CD14-positive monocyte (primary cell): ENCODE measurements at regions not wholly inside any gene's neighbourhood (a gene's known extent, or its start where the extent isn't known, plus 50 kb on each side); places are given as distances from the start of the nearest gene placed in this dataset.

Source experiments
- DNase-seq, 3 donors: peaks; one replicate each; pipeline ENCODE4 v3.0.0-alpha.2; 2011 to 2022
- H2AFZ ChIP-seq: 2 replicates; pipeline ENCODE4 v1.6.0; 2012; ENCODE audit warnings: mild to moderate bottlenecking, low read depth, low read length, inconsistent platforms; ENCODE audit not compliant: insufficient read depth, poor library complexity, severe bottlenecking
- H3K27ac ChIP-seq, 2 donors: 1 replicate in 1 of 2; 2 replicates in 1 of 2; pipeline ENCODE4 v1.5.1; 2012 to 2013; ENCODE audit warnings: low read length in 2 of 2, control low read depth in 1 of 2, inconsistent platforms in 1 of 2, low read depth in 1 of 2, mild to moderate bottlenecking in 1 of 2
- H3K27me3 ChIP-seq, 2 donors: one replicate each; pipeline versions ENCODE4 v1.6.0 to v1.6.1; 2011 to 2013; ENCODE audit warnings: low read length in 2 of 2; ENCODE audit not compliant: control insufficient read depth in 2 of 2, insufficient read depth in 2 of 2
- H3K36me3 ChIP-seq, 2 donors: replicated peaks in 1 of 2; 1 replicate in 1 of 2; 2 replicates in 1 of 2; pipeline versions ENCODE4 v1.5.1 to v1.6.1; 2012 to 2013; ENCODE audit warnings: low read length in 2 of 2, control low read depth in 1 of 2, inconsistent platforms in 1 of 2, mild to moderate bottlenecking in 1 of 2; ENCODE audit not compliant: insufficient read depth in 2 of 2, control insufficient read depth in 1 of 2
- H3K4me1 ChIP-seq, 2 donors: 1 replicate in 1 of 2; 2 replicates in 1 of 2; pipeline versions ENCODE4 v1.5.1 to v1.6.1; 2012 to 2013; ENCODE audit warnings: low read length in 2 of 2, control low read depth in 1 of 2, inconsistent platforms in 1 of 2, mild to moderate bottlenecking in 1 of 2, moderate library complexity in 1 of 2; ENCODE audit not compliant: insufficient read depth in 2 of 2, control insufficient read depth in 1 of 2
- H3K4me2 ChIP-seq: replicated peaks from 2 replicates; pipeline ENCODE3; 2012; ENCODE audit warnings: low read length, moderate library complexity, mild to moderate bottlenecking; ENCODE audit not compliant: poor library complexity, severe bottlenecking; ENCODE audit errors: extremely low read depth
- H3K4me3 ChIP-seq, 3 experiments: fragments of 200-600 bp in 1 of 3; sonication (generic) in 1 of 3; replicated peaks in 1 of 3; 1 replicate in 2 of 3; 2 replicates in 1 of 3; pipeline ENCODE4 v1.5.1; 2011 to 2013; ENCODE audit warnings: low read length in 3 of 3, mild to moderate bottlenecking in 3 of 3, control low read depth in 2 of 3, low read depth in 2 of 3, inconsistent platforms in 1 of 3, moderate library complexity in 1 of 3
- H3K79me2 ChIP-seq: 2 replicates; pipeline ENCODE4 v1.6.0; 2012; ENCODE audit warnings: mild to moderate bottlenecking, control low read depth, inconsistent platforms, low read length, moderate library complexity; ENCODE audit not compliant: insufficient read depth
- H3K9ac ChIP-seq: 2 replicates; pipeline ENCODE4 v1.6.0; 2017; ENCODE audit warnings: low read length, mild to moderate bottlenecking; ENCODE audit not compliant: insufficient read depth, poor library complexity, severe bottlenecking
- H3K9me3 ChIP-seq, 2 donors: replicated peaks in 1 of 2; 1 replicate in 1 of 2; 2 replicates in 1 of 2; pipeline versions ENCODE4 v1.5.1 to v1.6.1; 2012 to 2013; ENCODE audit warnings: low read length in 2 of 2, control low read depth in 1 of 2; ENCODE audit not compliant: control insufficient read depth in 1 of 2, insufficient read depth in 1 of 2
- H4K20me1 ChIP-seq: 2 replicates; pipeline ENCODE4 v1.6.0; 2012; ENCODE audit warnings: mild to moderate bottlenecking, low read length, control low read depth, moderate library complexity; ENCODE audit not compliant: insufficient read depth
- H3K27ac Mint-ChIP-seq, 7 donors: one replicate each; pipeline ENCODE4 v1.8.0; 2020; ENCODE audit warnings: mild to moderate bottlenecking in 7 of 7, mixed read lengths in 7 of 7, moderate library complexity in 6 of 7, inconsistent platforms in 2 of 7
- H3K27me3 Mint-ChIP-seq, 3 donors: one replicate each; pipeline ENCODE4 v1.8.0; 2021 to 2022; ENCODE audit warnings: low read depth in 3 of 3, mild to moderate bottlenecking in 3 of 3, mixed read lengths in 3 of 3, moderate library complexity in 3 of 3, inconsistent platforms in 1 of 3
- H3K36me3 Mint-ChIP-seq, 2 donors: one replicate each; pipeline ENCODE4 v1.8.0; 2020; ENCODE audit warnings: mixed read lengths in 2 of 2, inconsistent platforms in 1 of 2, mild to moderate bottlenecking in 1 of 2
- H3K4me1 Mint-ChIP-seq: one replicate; pipeline ENCODE4 v1.8.0; 2020; ENCODE audit warnings: mild to moderate bottlenecking, mixed read lengths
- H3K4me3 Mint-ChIP-seq, 2 donors: one replicate each; pipeline ENCODE4 v1.8.0; 2020; ENCODE audit warnings: mild to moderate bottlenecking in 2 of 2, mixed read lengths in 2 of 2, moderate library complexity in 1 of 2
- H3K9me3 Mint-ChIP-seq, 7 donors: one replicate each; pipeline ENCODE4 v1.8.0; 2020 to 2022; ENCODE audit warnings: mixed read lengths in 7 of 7, mild to moderate bottlenecking in 6 of 7, moderate library complexity in 6 of 7, inconsistent platforms in 2 of 7
- WGBS: methylation state at CpG from one replicate; pipeline ENCODE4 v1.1.5; 2013; ENCODE audit warnings: missing lambda C conversion rate; ENCODE audit not compliant: insufficient coverage; 5-methylcytosine and 5-hydroxymethylcytosine counted together
- intact Hi-C, 2 donors: fragments of 100-400 bp; cut with micrococcal nuclease; formaldehyde crosslinking; loops; one replicate each; pipeline versions ENCODE4 v1.15.0 to v1.15.1; 2023
- TF ChIP-seq, protein P1 (sequence below): fragments of 200-600 bp; IDR thresholded peaks from one replicate; pipeline ENCODE4 v1.8.0; 2022; ENCODE audit warnings: antibody characterized with exemption, mild to moderate bottlenecking

GRCh38 chr1:101317590-101317989 lies 80.8 kb downstream of the S1PR1 start:
- H3K9me3 ChIP-seq = no peaks in the 10 kb centered on the region
- no peak overlapping the region for H3K4me3 ChIP-seq
- no peak overlapping the region for H3K27ac ChIP-seq
- no peaks in the 10 kb centered on the region for H3K27me3 ChIP-seq
- H2AFZ ChIP-seq = no peak overlapping the region
- no peaks in the 10 kb centered on the region for H3K36me3 Mint-ChIP-seq
- H3K4me3 Mint-ChIP-seq = no peak overlapping the region
- no peak for DNase-seq
- H3K4me1 ChIP-seq = no peaks in the 10 kb centered on the region
- H3K9me3 Mint-ChIP-seq = no peaks in the 10 kb centered on the region
- intact Hi-C loops = no loop called here
- TF ChIP-seq, protein P1, sequence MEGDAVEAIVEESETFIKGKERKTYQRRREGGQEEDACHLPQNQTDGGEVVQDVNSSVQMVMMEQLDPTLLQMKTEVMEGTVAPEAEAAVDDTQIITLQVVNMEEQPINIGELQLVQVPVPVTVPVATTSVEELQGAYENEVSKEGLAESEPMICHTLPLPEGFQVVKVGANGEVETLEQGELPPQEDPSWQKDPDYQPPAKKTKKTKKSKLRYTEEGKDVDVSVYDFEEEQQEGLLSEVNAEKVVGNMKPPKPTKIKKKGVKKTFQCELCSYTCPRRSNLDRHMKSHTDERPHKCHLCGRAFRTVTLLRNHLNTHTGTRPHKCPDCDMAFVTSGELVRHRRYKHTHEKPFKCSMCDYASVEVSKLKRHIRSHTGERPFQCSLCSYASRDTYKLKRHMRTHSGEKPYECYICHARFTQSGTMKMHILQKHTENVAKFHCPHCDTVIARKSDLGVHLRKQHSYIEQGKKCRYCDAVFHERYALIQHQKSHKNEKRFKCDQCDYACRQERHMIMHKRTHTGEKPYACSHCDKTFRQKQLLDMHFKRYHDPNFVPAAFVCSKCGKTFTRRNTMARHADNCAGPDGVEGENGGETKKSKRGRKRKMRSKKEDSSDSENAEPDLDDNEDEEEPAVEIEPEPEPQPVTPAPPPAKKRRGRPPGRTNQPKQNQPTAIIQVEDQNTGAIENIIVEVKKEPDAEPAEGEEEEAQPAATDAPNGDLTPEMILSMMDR = no peak
- no peaks in the 10 kb centered on the region for H3K36me3 ChIP-seq
- no peak overlapping the region for H3K9ac ChIP-seq
- no peak overlapping the region for H3K27ac Mint-ChIP-seq
- H3K4me2 ChIP-seq = no peak overlapping the region
- H3K79me2 ChIP-seq = no peaks in the 10 kb centered on the region
- WGBS = 95% methylated on average over 3 of the region's 3 CpGs
- H3K4me1 Mint-ChIP-seq = peaks cover 2% of the 10 kb centered on the region
- H3K27me3 Mint-ChIP-seq = peaks cover 2 to 5% (median 3%) of the 10 kb centered on the region in 3 donors
- H4K20me1 ChIP-seq = no peaks in the 10 kb centered on the region

DNA sequence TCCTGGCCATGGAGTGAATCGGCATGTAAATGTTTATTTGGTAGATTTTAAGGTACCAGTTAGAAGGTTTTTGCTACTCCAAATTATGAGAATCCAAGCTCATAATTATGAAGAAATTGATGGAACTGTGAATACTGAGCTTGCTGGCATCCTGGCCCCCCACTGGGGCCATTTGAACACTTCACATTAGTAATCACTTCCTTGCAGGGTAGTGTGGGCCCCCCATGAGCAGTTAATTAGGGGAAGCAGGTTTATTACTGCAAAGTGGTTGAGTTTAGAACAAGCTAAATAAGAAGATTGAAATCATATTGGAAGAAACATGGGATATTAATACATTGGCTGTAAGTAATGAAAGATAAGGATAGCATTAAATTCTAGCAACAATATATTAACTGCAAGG lies 86.7 kb downstream of the S1PR1 start:
- Mint-ChIP-seq H3K9me3 (no peaks in the 10 kb centered on the region), H3K27me3 (peaks cover 0 to 4% (median 3%) of the 10 kb centered on the region in 3 donors), H3K4me3 (no peak overlapping the region), H3K36me3 (no peaks in the 10 kb centered on the region), H3K4me1 (no peaks in the 10 kb centered on the region), H3K27ac (no peak overlapping the region)
- no peak overlapping the region for H3K27ac ChIP-seq
- H2AFZ ChIP-seq = no peak overlapping the region
- no peaks in the 10 kb centered on the region for H3K36me3 ChIP-seq
- DNase-seq = no peak
- no peaks in the 10 kb centered on the region for H3K9me3 ChIP-seq
- H3K4me2 ChIP-seq = no peak overlapping the region
- TF ChIP-seq, protein P1 = no peak
- no peak overlapping the region for H3K9ac ChIP-seq
- H3K79me2 ChIP-seq = no peaks in the 10 kb centered on the region
- WGBS = no CpG with 5 or more reads among the region's 1 CpG
- no peak overlapping the region for H3K4me3 ChIP-seq
- intact Hi-C loops = no loop called here
- H4K20me1 ChIP-seq = no peaks in the 10 kb centered on the region
- no peaks in the 10 kb centered on the region for H3K27me3 ChIP-seq
- no peaks in the 10 kb centered on the region for H3K4me1 ChIP-seq
